AG04449 (cell line): ENCODE measurements at regions not wholly inside any gene's neighbourhood (a gene's known extent, or its start where the extent isn't known, plus 50 kb on each side); places are given as distances from the start of the nearest gene placed in this dataset.
"Not testable (repeated sequence)": the region's sequence is repeated elsewhere in the genome, so short reads cannot be mapped to it uniquely, and the experiment has no call there.

Experiments
- CTCF ChIA-PET: fragments of 350-600 bp; formaldehyde crosslinking; extraction: SDS; loops from one replicate; lab custom pipeline; 2021; ENCODE audit warnings: antibody characterized with exemption; lab: Yijun Ruan, JAX
- POLR2A ChIA-PET: fragments of 400-600, 350-600 bp; formaldehyde crosslinking; extraction: SDS; loops from one replicate; lab custom pipeline; 2020; ENCODE audit warnings: antibody characterized with exemption, inconsistent platforms; lab: Yijun Ruan, JAX
- DNase-seq: peaks from one replicate; pipeline ENCODE4 v3.0.0-alpha.2; 2010; ENCODE audit warnings: low read depth, low spot score
- H3K4me3 ChIP-seq: 2 replicates; pipeline ENCODE4 v1.5.1; 2011; ENCODE audit warnings: low read depth, mild to moderate bottlenecking, control low read depth, low read length
- TF ChIP-seq, protein P1 (sequence below): IDR thresholded peaks from one replicate; pipeline ENCODE4 v1.5.1; 2011; ENCODE audit warnings: mild to moderate bottlenecking, moderate library complexity, low read length, control low read depth, inconsistent platforms; ENCODE audit not compliant: insufficient read depth; ENCODE audit errors: missing control alignments

DNA sequence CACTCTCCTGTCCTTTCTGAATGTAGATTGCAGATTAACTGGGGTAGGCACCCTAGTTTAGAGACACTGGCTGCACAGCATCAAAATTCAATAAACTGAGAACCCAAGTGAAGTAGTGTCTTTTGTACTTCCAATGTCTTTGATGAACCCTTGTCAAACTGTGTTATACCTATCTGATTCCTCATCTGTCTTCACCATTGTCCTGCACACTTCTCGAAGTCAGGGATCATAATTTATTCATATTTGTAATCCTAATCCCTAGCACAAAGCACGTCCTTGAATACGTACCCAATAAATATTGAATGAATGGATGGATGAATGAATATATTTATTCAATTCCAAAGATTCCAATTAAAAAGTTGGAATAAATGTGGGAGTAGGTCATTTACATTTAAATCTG lies 256.6 kb upstream of the PTBP2 start:
- DNase-seq, result no peak
- POLR2A ChIA-PET, result no interaction called here
- CTCF ChIA-PET, result no interaction called here
- no peak overlapping the region for H3K4me3 ChIP-seq
- TF ChIP-seq, protein P1, sequence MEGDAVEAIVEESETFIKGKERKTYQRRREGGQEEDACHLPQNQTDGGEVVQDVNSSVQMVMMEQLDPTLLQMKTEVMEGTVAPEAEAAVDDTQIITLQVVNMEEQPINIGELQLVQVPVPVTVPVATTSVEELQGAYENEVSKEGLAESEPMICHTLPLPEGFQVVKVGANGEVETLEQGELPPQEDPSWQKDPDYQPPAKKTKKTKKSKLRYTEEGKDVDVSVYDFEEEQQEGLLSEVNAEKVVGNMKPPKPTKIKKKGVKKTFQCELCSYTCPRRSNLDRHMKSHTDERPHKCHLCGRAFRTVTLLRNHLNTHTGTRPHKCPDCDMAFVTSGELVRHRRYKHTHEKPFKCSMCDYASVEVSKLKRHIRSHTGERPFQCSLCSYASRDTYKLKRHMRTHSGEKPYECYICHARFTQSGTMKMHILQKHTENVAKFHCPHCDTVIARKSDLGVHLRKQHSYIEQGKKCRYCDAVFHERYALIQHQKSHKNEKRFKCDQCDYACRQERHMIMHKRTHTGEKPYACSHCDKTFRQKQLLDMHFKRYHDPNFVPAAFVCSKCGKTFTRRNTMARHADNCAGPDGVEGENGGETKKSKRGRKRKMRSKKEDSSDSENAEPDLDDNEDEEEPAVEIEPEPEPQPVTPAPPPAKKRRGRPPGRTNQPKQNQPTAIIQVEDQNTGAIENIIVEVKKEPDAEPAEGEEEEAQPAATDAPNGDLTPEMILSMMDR, result no peak

DNA sequence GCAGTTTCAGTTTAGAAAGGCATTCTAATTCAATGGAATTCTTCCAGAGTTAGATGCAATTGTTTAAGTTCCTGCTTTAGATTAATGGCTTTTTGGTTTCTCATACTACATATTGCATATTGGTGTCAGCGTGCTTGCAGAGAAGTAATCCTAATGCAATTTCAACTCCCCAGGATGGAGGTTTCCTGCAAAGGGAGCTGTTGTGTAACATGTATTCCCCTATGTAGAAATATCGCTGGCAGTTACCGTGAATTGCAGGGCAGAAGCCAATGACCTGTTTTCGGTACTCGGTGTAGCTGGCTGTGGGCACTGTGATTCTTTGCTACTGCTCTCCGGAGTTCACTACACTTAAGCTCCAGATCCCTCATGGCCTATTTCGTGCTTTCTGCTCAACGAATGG lies 256.1 kb upstream of the PTBP2 start:
- ChIA-PET POLR2A (no interaction called here), CTCF (no interaction called here)
- H3K4me3 ChIP-seq, result no peak overlapping the region
- TF ChIP-seq, protein P1, result no peak
- DNase-seq, result peak; percentile 7

DNA sequence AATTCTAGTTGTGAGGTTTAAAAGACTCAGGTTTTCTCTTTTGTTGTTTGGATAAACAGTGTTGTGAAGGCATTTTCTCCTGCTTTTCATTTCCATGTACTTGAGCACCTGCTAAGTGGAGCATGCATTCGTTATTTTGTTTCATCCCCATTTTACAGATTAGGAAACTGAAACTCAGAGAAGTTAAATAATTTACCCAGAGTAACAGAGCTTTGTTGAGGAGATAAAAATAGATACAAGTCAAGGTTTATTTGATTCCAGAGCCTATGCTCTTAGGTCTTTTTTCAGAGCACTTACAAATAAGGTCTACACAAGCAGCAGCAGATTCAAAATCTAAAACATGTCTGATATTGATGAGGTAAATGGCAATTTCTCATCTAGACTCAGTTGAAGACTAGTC lies 254.7 kb upstream of the PTBP2 start:
- ChIA-PET POLR2A (no interaction called here), CTCF (no interaction called here)
- DNase-seq, result no peak
- TF ChIP-seq, protein P1, result no peak
- H3K4me3 ChIP-seq, result no peak overlapping the region

DNA sequence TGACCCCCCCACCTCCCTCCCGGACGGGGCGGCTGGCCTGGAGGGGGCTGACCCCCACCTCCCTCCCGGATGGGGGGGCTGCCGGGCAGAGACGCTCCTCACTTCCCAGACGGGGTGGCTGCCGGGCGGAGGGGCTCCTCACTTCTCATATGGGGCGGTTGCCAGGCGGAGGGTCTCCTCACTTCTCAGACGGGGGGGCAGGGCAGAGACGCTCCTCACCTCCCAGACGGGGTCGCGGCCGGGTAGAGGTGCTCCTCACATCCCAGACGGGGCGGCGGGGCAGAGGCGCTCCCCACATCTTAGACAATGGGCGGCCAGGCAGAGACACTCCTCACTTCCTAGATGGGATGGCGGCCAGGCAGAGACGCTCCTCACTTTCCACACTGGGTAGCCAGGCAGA lies 251.9 kb upstream of the PTBP2 start:
- DNase-seq, H3K4me3 ChIP-seq, POLR2A ChIA-PET, CTCF ChIA-PET: not testable (repeated sequence)

DNA sequence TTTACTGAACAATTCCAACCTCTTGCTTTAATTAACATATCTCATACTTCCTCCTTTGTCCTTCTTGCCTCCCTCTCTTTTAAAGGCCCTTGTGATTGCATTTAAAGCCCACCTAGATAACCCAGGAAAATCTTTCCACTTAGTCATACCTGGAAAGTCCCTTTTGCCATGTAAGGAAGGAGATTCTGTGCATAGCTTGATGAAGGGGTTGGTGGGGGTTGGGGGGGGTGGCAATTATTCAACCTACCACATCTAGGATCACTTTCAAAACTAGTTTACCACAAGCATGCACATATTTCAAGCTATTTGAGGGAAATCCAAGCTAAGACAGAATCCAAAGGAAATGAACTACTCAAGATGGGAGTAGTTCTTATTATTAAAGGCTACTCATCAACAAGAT lies 249.1 kb upstream of the PTBP2 start:
- H3K4me3 ChIP-seq, result no peak overlapping the region
- TF ChIP-seq, protein P1, result no peak
- CTCF ChIA-PET, result no interaction called here
- peak; percentile 44 for DNase-seq
- POLR2A ChIA-PET, result no interaction called here

DNA sequence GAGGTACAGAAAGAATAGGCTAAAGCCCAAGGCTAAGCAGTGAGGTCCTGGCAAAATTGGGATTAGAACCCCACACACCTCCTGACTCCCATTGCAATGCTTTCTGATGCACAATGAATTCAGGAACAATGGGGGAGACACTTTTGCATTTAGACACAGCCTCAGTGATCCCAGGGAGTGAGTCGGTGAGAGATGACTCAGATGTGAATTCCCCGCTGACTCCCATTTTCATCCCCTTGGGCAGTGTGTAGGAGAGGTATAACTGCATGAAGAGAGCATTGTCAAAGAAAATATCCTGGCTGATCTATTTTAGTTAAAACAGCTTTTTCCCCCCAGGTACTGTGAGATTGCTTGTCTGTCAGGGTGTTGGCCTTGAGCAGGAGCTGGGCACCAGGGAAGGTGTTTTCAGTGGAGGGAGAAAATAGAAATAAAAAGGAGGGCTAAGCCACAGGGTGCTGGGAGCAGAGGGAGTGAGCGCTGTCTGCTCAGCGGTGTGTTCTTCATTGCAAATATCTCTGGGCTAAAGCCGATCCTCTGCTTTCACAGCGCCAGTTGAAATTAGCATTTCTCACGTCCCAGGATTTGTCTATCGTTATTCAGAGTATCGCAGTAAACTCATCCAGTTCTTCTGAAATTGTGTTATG lies 247.7 kb upstream of the PTBP2 start:
- TF ChIP-seq, protein P1, result no peak
- DNase-seq, result no peak
- ChIA-PET POLR2A (no interaction called here), CTCF (interaction anchor here (0.6 kb wide), 1 partner anchor 237 kb away, joined by 3 read pairs; no protein-coding TSS in a partner anchor)
- H3K4me3 ChIP-seq, result no peak overlapping the region
